ENCODE measurements at regions not wholly inside any gene's neighbourhood (a gene's known extent, or its start where the extent isn't known, plus 50 kb on each side); places are given as distances from the start of the nearest gene placed in this dataset.
"Not testable (repeated sequence)": the region's sequence is repeated elsewhere in the genome, so short reads cannot be mapped to it uniquely, and the experiment has no call there.

DNA sequence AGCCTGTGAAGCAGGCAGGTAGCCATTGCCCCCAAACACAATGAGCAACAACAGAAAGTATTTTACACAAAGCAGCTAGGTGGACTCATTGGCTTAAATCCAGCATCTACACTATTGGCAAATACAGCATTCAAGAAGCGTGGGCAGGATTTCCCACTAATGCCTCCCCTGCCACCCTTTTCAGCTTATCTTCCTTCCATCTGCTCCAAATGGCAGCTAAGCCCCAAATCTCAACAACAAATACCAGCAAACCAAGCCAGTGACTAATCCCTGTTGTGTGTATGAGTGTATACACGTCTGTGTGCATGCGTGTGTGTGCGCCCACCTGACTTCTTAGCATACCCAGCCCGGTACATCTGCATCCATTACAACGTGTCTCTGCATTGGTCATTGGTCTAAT is 151.2 kb upstream of the WWC1 start:
- peaks cover 0 to 7% (median 2%) of the 10 kb centered on the region in 4 donors for H3K4me1 ChIP-seq
- H3K36me3 ChIP-seq, result no peaks in the 10 kb centered on the region
- in situ Hi-C loops (cut with MboI; ENCODE audit: low pct_ligation_motif_present in 1 of 4, low pct_unique_long_range_greater_than_20kb in 1 of 4, low sequenced_read_pairs in 3 of 4) (no loop called here), intact Hi-C loops (cut with DNase I; ENCODE audit: low total_unique reads) (no loop called here)
- H3K9me3 ChIP-seq, result no peaks in the 10 kb centered on the region
- 79% methylated on average over 5 to 6 of the region's 6 CpGs for WGBS, 2 donors (ENCODE audit: low coverage in 1 of 2)
- no peak for TF ChIP-seq POLR2AphosphoS5 (IDR thresholded peaks at IDR 0.05)
- TF ChIP-seq POLR2A (IDR thresholded peaks at IDR 0.05), result no peak
- no peak for TF ChIP-seq EP300 (IDR thresholded peaks at IDR 0.05; ENCODE audit: low read depth)
- TF ChIP-seq, protein P1, sequence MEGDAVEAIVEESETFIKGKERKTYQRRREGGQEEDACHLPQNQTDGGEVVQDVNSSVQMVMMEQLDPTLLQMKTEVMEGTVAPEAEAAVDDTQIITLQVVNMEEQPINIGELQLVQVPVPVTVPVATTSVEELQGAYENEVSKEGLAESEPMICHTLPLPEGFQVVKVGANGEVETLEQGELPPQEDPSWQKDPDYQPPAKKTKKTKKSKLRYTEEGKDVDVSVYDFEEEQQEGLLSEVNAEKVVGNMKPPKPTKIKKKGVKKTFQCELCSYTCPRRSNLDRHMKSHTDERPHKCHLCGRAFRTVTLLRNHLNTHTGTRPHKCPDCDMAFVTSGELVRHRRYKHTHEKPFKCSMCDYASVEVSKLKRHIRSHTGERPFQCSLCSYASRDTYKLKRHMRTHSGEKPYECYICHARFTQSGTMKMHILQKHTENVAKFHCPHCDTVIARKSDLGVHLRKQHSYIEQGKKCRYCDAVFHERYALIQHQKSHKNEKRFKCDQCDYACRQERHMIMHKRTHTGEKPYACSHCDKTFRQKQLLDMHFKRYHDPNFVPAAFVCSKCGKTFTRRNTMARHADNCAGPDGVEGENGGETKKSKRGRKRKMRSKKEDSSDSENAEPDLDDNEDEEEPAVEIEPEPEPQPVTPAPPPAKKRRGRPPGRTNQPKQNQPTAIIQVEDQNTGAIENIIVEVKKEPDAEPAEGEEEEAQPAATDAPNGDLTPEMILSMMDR (IDR thresholded peaks at IDR 0.05), result no peak
- no peak overlapping the region for H3K27ac ChIP-seq
- DNase-seq, result no peak
- H3K4me3 ChIP-seq, result no peak overlapping the region
- no peaks in the 10 kb centered on the region for H3K27me3 ChIP-seq

DNA sequence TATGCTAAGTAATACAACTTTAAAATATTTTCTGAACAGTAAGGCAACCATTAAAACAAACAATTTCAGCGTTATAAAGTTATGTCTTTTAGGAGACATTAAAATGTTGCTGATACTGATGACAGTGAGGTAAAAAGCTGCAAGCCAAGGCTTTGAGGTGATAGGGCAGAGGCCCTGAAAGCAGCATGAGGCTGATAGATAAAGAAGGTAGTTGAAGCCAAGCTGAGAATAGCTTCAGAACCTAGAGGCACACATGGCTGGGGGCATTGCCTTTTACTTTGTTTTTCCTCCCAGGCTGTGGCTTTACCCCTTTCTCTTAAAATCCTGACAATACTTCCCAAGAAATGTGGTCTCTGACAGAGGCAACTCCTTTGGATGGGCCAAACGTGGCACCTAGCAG is 149.0 kb upstream of the WWC1 start:
- no peaks in the 10 kb centered on the region for H3K36me3 ChIP-seq
- H3K27me3 ChIP-seq, result no peaks in the 10 kb centered on the region
- DNase-seq, result no peak
- intact Hi-C loops (cut with DNase I; ENCODE audit: low total_unique reads) (no loop called here), in situ Hi-C loops (cut with MboI; ENCODE audit: low pct_ligation_motif_present in 1 of 4, low pct_unique_long_range_greater_than_20kb in 1 of 4, low sequenced_read_pairs in 3 of 4) (no loop called here)
- 65 to 89% methylated on average over 1 to 2 of the region's 2 CpGs for WGBS, 2 donors (ENCODE audit: low coverage in 1 of 2)
- TF ChIP-seq POLR2A (IDR thresholded peaks at IDR 0.05) (no peak), EP300 (IDR thresholded peaks at IDR 0.05; ENCODE audit: low read depth) (no peak), POLR2AphosphoS5 (IDR thresholded peaks at IDR 0.05) (no peak)
- TF ChIP-seq, protein P1 (IDR thresholded peaks at IDR 0.05), result no peak
- no peaks in the 10 kb centered on the region for H3K9me3 ChIP-seq
- no peak overlapping the region for H3K4me3 ChIP-seq
- no peak overlapping the region for H3K27ac ChIP-seq
- H3K4me1 ChIP-seq, result no peaks in the 10 kb centered on the region

DNA sequence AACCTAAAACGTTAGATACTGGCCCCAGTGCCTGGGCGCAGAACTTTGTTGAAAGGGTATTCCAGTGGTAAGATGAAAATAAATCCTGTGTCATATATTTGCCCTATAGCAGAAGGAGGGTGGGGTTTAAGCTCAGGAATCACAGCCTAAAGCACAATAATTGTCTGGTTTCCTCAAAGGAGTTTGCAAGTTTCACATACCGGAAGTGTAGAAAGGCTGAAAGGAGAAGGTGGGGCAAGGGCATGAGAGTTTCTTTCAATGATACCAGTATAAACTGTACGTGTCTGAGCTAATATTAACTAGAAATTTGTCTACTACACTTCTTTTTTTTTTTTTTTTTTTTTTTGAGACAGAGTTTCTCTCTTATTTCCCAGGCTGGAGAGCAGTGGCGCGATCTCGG is 147.9 kb upstream of the WWC1 start:
- H3K4me3 ChIP-seq; H3K4me1 ChIP-seq; H3K36me3 ChIP-seq; in situ Hi-C loops (cut with MboI; ENCODE audit: low pct_ligation_motif_present in 1 of 4, low pct_unique_long_range_greater_than_20kb in 1 of 4, low sequenced_read_pairs in 3 of 4); H3K9me3 ChIP-seq; DNase-seq; intact Hi-C loops (cut with DNase I; ENCODE audit: low total_unique reads); H3K27ac ChIP-seq; H3K27me3 ChIP-seq: not testable (repeated sequence)
- WGBS, 2 donors (ENCODE audit: low coverage in 1 of 2), result 32 to 59% methylated on average over 4 to 7 of the region's 7 CpGs

DNA sequence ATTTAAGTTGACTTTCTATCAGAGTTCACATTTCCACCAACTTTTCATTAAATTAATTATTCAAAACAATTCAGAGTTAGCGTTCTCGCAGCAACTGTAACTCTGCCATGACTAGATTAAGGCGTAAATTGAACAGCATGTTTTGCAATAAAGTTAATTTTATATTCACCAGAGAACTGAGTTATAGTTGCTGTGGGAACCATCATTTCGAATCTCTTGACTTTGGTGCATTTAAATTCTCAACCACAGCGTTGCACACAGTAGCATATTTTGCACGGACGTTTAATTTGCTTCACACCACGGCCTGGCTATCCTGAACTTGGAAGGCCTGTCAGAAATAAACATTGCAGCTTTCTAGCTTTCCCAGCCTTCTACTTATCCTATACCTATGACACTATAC is 144.3 kb upstream of the WWC1 start:
- Histone ChIP-seq H3K27ac (no peak overlapping the region), H3K36me3 (no peaks in the 10 kb centered on the region), H3K9me3 (no peaks in the 10 kb centered on the region), H3K27me3 (no peaks in the 10 kb centered on the region), H3K4me3 (no peak overlapping the region), H3K4me1 (no peaks in the 10 kb centered on the region)
- in situ Hi-C loops (cut with MboI; ENCODE audit: low pct_ligation_motif_present in 1 of 4, low pct_unique_long_range_greater_than_20kb in 1 of 4, low sequenced_read_pairs in 3 of 4), result no loop called here
- 77 to 97% methylated on average over 7 to 8 of the region's 8 CpGs for WGBS, 2 donors (ENCODE audit: low coverage in 1 of 2)
- no peak for DNase-seq
- intact Hi-C loops (cut with DNase I; ENCODE audit: low total_unique reads), result no loop called here
- TF ChIP-seq EP300 (IDR thresholded peaks at IDR 0.05; ENCODE audit: low read depth) (no peak), POLR2A (IDR thresholded peaks at IDR 0.05) (no peak), POLR2AphosphoS5 (IDR thresholded peaks at IDR 0.05) (no peak)
- TF ChIP-seq, protein P1 (IDR thresholded peaks at IDR 0.05), result no peak

DNA sequence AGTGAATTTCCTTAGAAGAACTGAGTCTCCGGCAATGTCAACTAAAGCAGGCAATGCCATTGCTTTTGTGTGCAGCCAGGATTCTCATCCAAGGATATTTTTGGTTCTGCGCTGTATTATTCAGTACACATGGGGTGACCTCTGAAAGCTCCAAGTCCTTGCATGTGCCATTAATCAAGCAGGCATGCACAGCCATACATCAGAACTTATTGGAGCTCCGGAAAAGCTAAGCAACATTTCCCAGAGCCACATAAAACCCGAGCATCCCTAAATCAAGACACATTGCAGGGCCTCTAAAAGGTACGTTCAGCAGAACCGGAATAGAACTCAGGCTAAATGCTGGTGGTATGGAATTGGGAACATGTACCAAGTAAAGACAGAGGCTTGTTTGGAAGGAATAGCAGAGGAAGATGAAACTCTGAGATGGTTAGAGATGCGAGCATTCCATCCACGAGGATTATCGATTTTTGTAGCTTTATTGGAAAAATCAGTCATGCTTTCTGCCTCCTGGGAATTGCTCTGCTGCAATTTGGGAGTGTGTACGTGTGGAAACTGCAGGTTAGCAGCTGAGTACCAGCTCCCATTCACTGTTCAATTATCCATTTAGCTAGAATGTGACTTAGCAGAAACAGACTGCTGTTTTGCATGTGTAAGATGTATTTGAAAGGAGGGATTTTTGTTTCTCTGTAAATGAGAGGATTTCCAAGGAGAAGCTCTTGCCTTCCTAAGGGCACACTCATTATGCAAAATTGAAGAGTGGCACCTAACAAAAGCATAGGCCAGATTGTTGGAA is 143.7 kb upstream of the WWC1 start:
- intact Hi-C loops (cut with DNase I; ENCODE audit: low total_unique reads), result no loop called here
- no peak overlapping the region for H3K27ac ChIP-seq
- no peaks in the 10 kb centered on the region for H3K36me3 ChIP-seq
- no peak overlapping the region for H3K4me3 ChIP-seq
- DNase-seq, result no peak
- TF ChIP-seq POLR2AphosphoS5 (IDR thresholded peaks at IDR 0.05) (peak in 1 of 3 donors; percentile 32), EP300 (IDR thresholded peaks at IDR 0.05; ENCODE audit: low read depth) (no peak)
- no peaks in the 10 kb centered on the region for H3K27me3 ChIP-seq
- in situ Hi-C loops (cut with MboI; ENCODE audit: low pct_ligation_motif_present in 1 of 4, low pct_unique_long_range_greater_than_20kb in 1 of 4, low sequenced_read_pairs in 3 of 4), result no loop called here
- no peaks in the 10 kb centered on the region for H3K4me1 ChIP-seq
- 50 to 64% methylated on average over 2 to 10 of the region's 10 CpGs for WGBS, 2 donors (ENCODE audit: low coverage in 1 of 2)
- no peaks in the 10 kb centered on the region for H3K9me3 ChIP-seq

Data from transverse colon (tissue), 4 donors.